ENCODE measurements at regions not wholly inside any gene's neighbourhood (a gene's known extent, or its start where the extent isn't known, plus 50 kb on each side); places are given as distances from the start of the nearest gene placed in this dataset.

- TF ChIP-seq CTCF (IDR thresholded peaks at IDR 0.05) (no peak), EP300 (IDR thresholded peaks at IDR 0.05) (no peak), POLR2AphosphoS5 (IDR thresholded peaks at IDR 0.05) (no peak), POLR2A (IDR thresholded peaks at IDR 0.05) (no peak)
Measured at GRCh38 chr4:19720190-19720589, 531.5 kb upstream of the SLIT2 start.
